ENCODE measurements at regions not wholly inside any gene's neighbourhood (a gene's known extent, or its start where the extent isn't known, plus 50 kb on each side); places are given as distances from the start of the nearest gene placed in this dataset.

- TF ChIP-seq, protein P1, sequence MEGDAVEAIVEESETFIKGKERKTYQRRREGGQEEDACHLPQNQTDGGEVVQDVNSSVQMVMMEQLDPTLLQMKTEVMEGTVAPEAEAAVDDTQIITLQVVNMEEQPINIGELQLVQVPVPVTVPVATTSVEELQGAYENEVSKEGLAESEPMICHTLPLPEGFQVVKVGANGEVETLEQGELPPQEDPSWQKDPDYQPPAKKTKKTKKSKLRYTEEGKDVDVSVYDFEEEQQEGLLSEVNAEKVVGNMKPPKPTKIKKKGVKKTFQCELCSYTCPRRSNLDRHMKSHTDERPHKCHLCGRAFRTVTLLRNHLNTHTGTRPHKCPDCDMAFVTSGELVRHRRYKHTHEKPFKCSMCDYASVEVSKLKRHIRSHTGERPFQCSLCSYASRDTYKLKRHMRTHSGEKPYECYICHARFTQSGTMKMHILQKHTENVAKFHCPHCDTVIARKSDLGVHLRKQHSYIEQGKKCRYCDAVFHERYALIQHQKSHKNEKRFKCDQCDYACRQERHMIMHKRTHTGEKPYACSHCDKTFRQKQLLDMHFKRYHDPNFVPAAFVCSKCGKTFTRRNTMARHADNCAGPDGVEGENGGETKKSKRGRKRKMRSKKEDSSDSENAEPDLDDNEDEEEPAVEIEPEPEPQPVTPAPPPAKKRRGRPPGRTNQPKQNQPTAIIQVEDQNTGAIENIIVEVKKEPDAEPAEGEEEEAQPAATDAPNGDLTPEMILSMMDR (IDR thresholded peaks at IDR 0.05), result no peak
- TF ChIP-seq, protein P2, sequence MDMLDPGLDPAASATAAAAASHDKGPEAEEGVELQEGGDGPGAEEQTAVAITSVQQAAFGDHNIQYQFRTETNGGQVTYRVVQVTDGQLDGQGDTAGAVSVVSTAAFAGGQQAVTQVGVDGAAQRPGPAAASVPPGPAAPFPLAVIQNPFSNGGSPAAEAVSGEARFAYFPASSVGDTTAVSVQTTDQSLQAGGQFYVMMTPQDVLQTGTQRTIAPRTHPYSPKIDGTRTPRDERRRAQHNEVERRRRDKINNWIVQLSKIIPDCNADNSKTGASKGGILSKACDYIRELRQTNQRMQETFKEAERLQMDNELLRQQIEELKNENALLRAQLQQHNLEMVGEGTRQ (IDR thresholded peaks at IDR 0.05), result no peak
- TF ChIP-seq KDM1A (IDR thresholded peaks at IDR 0.05; ENCODE audit: low read depth) (no peak), NPAS2 (CRISPR knock-in tag; IDR thresholded peaks at IDR 0.05; ENCODE audit: borderline replicate concordance) (no peak)
Measured at GRCh38 chr2:173661586-173661985, 303.6 kb downstream of the SP3 start.

Measured in A549 (cell line).